HG03025 (cell line): ENCODE measurements at regions not wholly inside any gene's neighbourhood (a gene's known extent, or its start where the extent isn't known, plus 50 kb on each side); places are given as distances from the start of the nearest gene placed in this dataset.
"Not testable (repeated sequence)": the region's sequence is repeated elsewhere in the genome, so short reads cannot be mapped to it uniquely, and the experiment has no call there.

Experiments used
- ATAC-seq: cut with Tn5 transposase; IDR thresholded peaks from one replicate; pipeline ENCODE4 v1.9.1; 2021; ENCODE audit warnings: mild to moderate bottlenecking, moderate library complexity; ENCODE audit not compliant: unreplicated experiment, low FRiP score

DNA sequence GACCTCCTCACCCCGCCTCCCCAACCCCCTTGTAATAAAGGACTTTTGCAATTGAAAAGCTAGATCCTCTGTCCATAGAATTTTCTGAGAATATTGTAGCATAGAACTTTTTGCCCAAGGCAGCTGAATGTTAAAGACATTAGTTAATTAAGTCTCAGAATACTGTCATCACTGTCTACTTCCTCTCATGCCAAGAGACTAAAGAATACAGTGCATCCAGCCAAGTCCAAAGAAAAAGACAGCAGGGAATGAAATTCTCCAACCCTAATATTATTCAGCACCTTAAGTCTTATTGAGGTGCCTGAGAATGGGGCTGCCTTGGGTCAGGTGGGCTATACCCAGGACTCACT lies 313.3 kb upstream of the GATB start:
- no peak for ATAC-seq

DNA sequence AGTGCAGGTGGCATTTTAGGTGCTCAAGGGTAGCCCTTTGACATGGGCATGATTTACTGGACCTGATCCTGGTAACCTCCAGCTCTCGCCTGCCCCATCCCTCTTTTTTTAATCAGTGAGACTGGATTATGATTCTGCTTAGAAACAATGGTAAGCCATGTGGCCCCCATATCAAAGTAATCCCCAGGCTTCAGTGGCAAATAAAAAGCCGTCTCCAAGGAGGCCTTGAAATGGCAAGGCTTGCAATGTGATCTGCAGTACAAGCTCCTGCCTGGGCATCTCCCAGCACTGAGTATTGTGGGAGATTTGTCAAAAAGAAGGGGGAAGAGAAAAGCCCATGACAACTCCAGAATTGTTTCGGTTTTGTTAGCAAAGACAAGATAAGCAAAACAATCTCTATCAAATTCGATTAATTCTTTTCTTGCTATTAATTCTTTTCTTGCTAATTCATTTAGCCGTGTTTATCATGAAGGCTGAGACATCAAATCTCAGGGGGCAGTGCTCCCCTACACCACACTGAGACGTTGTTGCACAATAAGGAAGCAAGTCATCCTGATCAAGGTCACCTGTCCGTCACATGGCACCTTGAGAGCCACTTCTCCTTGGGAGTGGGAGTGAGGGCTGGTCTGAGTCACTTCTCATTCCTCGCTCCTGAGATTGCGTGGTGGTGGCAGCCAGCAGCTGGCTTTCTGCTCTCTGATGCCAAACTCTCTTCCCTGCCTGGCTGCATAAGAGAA lies 312.7 kb upstream of the GATB start:
- no peak for ATAC-seq

DNA sequence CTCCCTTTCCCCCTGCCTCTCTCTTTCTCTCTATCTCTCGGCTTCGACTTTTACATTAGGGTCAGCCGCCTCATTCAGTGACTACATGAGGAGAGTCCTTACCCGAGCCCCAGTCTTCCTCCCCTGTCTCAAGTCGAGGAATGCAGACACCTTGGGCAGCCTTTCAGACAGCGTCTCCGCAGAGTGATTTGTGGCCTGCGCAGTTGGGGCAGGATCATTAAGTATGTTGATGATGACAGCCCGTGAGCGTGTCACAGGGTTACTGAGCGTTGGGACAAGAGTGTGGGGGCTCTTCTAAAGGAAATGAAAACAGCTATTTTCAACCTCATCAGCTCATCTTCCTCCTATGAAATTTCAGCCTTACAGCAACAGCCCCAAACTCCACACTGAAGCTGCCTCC lies 312.1 kb upstream of the GATB start:
- ATAC-seq = no peak

DNA sequence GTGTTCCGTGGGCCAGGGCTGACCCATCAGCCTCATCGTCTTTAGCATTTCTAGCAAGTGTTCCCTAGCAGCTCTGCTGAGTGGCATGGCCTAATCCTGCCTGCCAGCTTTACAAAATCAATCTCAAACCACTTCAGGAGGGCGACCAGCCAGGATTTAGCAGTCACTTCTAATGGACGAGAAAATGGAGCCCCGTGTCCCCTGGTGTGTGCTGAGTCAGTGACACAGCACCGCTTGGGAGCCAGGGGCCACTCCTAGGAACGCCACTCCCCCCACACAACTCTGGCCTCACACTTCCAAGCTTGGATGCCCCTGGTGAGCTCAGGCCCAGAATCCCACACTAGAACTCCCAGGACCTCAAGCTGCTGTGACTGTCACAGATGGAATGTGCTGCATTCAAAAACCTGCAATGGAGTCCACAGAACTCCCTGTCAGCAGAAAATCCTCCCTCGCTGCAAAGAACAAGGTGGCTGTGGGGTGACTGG lies 311.2 kb upstream of the GATB start:
- no peak for ATAC-seq

DNA sequence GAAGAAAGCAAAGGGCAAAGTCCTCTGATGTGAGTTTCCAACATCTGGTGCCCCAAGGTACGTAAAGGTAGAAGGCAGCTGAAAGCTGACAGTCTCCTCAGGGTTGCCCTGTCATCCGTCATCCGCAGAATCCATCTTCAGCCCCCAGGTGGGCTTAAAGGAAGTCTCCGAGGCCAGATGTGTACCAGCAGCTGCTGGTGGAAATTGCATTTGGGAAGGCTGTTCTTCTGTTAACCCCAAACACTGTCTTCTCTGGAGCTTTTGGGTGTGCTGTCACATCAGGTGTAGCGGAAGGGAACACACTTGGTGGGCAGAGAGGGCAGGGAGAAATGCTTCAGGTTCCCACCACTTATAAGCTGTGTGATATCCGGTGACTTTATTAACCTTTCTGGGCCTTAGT lies 310.0 kb upstream of the GATB start:
- ATAC-seq = no peak

DNA sequence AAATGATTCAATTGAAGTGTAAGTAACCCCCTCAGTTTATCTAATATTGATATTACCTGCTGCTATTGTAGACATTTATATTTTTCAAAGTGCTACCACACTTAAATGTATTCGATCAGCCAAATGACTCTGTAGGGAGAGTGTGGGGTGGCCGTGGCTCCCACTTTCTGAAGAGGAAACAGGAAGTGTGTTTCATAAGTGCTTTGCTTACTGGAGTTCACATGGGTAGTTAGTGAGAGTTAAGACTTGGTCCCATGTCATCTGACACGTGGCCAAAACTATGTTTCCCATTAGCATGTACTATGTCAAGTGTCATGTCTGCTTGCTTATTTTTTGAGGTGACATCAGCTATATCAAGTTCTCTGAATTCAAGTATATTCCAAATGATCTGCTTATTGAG lies 308.1 kb upstream of the GATB start:
- ATAC-seq = no peak

DNA sequence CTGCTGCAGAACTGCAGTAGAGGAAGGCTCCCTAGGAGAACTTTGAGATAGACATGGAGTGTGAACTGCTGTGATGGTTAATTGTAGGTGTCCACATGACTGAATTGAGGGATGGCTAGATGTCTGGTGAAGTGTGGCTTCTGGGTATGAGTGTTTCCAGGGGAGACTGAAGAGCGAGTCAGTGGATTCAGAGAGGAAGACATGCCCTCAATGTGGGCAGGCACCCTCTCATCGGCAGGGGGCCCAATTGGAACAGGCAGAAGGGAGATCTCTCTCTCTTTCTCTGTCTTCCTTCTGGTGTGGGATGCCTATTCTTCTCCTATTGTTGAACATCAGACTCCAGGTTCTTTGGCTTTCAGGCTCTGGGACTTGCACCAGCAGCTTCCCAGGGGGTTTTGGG lies 304.7 kb upstream of the GATB start:
- ATAC-seq = no peak

DNA sequence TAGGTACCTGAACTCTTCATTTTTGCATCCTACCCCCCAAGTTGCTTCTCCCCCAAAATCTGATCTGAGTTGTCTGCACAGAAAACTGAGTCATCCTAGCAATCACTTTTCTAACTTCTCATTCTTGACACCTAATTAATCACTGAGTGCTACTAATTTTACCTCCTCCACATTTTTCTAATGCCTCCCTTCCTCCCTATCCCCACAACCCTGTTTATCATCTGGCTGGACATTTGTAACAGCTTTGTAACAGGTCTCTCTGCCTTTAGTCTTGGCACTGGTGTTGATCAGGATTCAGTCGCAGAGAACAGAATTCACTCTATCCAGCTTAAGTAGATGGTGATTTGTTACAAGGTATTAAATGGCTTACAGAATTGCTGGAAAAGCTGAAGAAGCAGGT lies 303.9 kb upstream of the GATB start:
- ATAC-seq = no peak

DNA sequence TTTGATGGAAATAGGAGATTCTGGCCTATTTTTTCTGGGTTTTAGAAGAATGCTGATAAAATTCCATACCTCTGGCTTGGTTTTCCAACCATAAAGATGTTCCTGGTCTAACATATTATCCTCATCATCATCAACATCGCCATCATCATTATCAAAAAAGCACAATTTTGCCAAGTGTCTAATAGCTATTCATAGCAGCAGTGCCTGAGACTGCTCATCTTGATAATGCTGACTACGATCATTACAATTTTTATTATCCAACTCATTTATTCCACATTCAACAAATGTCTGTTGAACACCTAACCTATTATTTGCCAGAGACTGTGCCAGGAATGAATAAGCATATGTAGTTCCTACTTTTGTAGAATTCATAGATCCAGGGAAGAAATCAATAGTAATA lies 303.5 kb upstream of the GATB start:
- ATAC-seq = no peak

DNA sequence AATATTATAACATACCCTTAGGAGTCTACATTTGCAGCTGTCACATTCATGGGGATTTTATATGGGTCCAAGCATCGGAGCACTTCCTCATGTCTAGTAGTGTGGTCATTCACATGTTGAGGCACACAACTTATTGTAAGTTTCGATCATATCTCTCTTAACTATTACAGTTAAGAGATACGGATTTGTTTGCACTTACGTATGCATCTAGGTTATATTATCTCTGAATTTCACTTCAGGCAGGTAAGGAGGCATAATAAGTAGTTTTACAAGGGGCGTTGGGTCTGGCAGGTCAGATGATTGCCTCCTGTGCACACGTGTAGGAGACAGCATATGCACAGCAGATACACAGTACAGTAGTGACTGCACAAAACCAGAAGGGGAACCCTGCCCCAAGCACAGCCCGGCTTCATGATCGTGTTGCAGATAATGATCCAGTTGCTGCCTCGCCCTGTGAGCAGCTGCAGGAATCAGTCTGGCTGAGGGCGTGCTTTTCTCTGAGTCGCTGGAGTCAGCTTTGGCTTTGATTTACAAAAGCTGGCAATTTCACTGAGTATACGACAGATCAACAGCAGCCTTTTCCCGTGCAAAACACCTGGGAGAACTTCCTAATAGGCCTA lies 302.9 kb upstream of the GATB start:
- ATAC-seq = no peak

DNA sequence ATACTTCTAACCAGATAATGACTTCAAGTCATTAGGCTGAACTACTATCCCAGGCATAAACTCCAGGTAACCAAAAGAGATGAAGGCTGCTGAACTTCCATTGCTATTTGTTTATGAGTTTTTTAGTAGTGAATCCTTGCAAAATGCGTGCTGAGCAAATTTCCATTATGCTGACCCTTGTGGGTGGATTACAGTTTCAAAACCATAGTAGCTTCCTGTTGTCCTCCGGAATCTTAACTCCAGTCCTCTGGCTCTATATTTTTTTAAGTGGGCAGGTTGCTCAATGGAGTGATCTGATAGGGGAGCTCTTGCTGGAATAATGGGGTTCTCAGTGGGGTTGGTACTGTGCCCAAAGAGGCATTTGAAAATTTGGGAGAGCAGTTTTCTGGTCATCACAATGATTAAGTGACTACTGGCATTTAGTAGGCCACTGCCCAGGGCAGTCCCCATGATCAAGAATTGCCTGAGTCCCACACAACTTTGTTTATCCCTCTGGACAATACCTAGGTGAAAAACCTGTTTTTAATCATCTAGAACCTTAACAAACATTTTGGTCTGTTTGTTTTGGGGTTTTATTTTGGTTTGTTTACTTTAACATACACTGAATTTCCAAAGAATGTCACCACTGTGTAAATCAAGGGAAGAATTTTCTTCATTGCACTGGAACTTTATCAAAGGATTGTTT lies 302.3 kb upstream of the GATB start:
- no peak for ATAC-seq

DNA sequence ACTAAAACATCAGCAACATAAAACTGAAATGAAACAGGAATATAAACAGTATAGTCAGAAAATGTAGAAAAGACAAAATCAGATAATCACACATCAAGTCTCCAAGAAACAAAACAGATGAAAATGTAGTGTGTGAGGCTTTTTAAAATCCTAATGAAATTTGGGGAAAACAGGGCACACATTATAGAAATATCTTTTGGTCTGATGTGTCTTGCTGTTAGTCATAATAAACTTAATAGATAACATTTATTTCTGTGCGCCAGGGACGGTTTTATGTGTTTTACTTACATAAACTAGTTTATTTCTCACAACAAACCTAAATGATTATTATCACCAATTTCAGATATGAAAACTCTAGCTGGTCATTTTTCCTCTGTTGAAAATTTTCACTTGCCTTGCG lies 293.9 kb upstream of the GATB start:
- ATAC-seq = no peak

DNA sequence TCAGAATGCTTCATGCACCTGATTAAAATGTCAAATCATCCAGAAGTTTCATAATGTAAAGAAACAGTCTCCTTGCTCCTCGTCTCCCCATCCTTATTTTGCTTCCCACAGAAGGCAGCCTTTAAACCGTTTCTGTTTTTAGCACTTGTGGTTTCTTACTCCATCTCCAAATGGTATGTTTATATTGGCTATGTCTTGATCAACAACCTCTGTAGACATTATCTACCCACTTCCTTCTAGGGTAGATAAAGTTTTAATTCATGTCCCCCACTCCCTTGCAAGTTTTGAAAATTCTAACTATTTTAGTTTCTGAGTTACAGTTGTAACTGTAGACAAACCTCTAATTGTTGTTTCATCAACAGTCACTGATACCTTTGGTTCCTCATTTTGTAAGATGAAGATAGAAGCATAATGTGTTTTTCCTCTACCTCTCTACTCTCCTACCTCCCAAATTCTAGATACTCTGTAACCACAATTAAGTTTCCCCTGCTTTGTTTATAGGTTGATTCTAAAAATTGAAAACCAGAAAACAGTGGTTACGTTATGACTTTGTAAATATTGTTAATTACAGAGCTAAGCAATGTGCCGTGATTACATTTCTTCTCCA lies 291.7 kb upstream of the GATB start:
- ATAC-seq = no peak

DNA sequence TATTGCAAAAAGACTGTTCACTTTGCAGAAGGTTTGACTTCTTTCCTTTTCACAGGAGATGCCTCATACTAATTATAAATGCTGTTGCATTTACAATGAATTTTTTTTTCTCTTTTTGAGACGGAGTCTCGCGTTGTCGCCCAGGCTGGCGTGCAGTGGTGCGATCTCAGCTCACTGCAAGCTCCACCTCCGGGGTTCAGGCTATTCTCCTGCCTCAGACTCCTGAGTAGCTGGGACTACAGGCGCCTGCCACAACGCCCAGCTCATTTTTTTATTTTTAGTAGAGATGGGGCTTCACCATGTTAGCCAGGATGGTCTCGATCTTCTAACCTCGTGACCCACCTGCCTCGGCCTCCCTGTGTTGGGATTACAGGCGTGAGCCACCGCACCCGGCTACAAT lies 290.5 kb upstream of the GATB start:
- not testable (repeated sequence) for ATAC-seq

DNA sequence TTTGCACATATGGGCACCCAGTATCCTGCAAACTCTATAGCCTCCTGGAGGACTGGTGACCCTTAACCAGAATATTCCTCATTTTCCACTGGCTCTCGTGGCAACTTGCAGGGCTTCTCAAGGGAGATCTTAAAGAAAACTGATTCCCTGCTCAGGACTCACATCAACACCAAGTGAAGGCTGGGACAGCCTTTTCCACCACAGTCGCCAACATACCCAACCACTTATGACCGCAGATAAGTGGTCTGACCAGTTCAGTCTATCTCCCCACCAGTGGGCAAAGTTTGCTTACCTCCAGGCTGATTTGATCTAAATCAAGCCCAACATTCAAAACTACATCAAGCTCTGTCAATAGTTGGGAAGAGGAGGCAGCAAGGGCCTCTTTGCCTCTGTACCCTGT lies 289.3 kb upstream of the GATB start:
- no peak for ATAC-seq

DNA sequence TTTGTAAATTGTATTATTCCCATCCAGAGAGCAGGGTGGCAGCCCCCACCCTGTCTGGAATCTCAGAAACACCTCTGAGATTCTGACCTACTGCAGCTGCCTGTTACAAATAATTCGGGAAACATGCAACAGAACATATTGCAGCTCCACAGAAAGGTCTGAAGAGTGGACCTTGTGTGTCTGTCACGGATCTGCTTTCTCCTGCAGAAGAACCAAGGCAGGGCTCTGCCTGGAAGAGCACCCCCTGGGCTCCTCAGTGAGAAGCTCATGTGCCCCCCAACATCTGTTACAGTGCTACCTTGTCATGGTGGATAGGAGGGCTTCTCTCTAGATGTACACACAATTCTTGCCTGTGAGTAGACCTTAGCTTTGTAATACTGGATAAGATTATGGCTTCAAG lies 286.6 kb upstream of the GATB start:
- ATAC-seq = no peak

DNA sequence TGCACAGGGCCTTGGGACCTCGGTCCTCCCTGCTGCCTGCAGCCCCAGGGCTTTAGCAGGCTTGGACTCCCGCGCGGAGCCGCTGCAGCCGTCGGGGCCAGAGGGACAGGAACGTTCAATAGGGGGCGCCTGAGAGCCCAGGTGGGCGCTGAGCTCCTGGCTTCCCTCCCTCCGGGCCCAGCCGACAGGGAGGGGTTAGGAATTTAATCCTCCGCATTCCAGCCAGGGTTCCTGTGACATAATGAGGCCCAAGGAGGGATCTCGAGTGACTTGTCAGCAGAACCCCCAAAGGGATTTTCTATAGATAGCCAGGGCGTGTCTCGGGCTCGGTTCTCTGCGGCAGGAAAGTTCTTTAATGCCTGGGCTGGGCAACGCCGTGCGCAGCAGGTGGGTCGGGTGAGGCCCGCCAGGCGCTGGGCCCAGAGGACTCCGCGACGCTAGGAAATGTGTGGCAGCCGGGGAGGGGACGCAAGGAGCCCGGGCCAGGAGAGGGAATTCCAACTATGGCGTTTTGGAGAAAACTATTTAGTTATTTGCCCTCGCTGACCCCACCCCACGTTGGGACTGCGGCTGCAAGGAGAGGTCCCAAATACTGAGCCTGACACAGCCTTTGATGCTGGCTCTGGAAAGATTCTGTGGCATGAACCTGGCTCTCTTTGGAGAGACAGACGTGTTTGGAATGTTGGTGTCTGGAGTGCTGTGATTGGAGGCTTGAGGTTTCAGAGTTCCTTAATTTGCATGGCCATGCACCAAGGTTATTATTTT lies 285.2 kb upstream of the GATB start:
- no peak for ATAC-seq

DNA sequence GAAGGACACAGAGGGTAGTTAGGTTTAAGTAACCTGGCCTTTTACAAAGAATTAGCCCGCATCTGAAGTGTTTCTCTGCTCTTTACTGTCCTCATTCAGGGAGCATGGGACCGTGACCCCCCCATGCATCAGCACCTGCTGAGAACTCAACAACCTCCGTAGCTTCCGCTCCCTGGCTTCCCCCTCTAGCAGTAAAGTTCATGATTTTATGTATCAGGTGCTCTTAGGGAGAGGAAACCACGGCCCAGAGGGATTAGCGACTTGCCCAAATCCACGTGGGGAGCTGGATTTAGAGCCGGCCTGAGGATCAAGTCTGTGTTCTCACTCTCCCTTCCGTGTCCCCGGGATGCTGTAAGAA lies 284.6 kb upstream of the GATB start:
- no peak for ATAC-seq

DNA sequence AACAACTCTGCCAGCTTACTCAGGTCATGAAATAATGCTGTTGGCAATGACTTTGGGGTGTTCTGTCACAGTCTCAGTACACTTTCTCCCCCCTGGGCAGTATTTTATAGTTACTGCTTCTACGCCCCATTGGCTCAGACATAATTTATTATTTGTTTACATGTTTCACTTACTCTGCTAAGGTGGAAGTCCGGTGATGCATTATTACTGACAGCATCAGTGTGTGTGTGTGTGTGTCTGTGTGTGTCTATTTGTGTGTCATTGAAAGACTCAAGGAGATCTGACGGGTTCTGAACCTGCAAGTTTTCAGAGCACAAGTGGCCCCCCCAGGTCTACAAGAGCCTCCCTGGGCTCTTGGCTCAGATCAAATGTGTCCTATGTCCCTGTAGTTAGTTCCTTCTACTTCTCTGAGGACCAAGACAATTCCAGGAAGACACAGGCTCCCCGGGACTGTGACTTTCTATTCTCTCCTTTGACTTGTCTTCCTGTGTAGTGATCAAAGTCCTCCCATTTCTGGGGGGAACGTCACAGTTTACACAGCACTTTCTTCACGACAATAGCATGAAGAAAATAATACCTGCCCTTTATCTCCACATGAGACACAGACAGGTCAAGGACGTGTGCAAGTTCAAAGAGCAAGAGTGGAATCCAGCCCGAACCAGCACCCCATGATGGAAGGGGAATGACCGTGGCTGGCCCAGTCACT lies 283.7 kb upstream of the GATB start:
- ATAC-seq = no peak

DNA sequence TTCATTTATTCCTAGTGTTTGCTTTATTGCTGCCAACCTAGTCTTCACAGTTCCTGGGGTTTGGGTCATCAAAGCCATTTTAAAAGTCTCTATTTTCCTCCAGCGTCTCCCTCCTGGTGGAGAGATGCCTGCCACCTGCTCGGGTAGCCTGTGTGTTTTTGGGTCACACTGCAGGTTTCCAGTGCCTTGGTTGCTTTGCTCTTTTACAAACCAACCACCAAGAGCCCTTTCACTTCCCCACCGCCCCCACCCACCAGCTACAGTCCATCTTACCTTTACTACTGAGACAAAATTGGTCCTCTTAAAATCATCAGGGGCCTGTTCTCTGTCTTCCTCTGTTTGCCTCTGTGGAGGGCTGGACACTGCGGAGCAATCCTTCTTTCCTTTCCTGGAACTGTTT lies 280.5 kb upstream of the GATB start:
- ATAC-seq = no peak
